NCI-H226 (cell line): ENCODE measurements at regions not wholly inside any gene's neighbourhood (a gene's known extent, or its start where the extent isn't known, plus 50 kb on each side); places are given as distances from the start of the nearest gene placed in this dataset.
"Not testable (repeated sequence)": the region's sequence is repeated elsewhere in the genome, so short reads cannot be mapped to it uniquely, and the experiment has no call there.

Experiments
- DNase-seq: peaks from one replicate; pipeline ENCODE4 v3.0.0-alpha.2; 2015

- DNase-seq, result no peak
Observed at GRCh38 chr13:69264362-69265334, 843.0 kb upstream of the ATXN8OS start.

DNA sequence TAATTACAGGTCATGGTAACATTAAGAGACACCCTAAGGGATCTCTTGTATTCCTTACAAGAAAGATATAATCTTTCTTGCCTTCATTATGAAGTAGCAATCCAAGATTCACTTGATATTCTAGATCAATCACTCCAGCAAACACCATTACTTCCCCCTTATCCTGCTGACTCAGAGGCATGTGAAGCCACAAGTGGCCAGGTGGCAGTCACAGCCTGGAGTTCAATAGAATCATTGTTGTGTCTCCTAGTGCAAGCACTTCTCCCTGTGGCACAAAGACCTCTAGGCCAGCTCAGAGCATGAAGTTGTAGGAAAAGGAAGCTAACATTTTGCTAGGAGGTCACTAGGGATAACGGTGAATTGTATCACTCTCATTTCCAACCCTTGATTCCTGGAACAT is 864.3 kb upstream of the ATXN8OS start:
- DNase-seq, result no peak

GRCh38 chr13:69234171-69234570 is 873.5 kb upstream of the ATXN8OS start:
- DNase-seq, result no peak

GRCh38 chr13:69226427-69226826 is 881.2 kb upstream of the ATXN8OS start:
- no peak for DNase-seq

DNA sequence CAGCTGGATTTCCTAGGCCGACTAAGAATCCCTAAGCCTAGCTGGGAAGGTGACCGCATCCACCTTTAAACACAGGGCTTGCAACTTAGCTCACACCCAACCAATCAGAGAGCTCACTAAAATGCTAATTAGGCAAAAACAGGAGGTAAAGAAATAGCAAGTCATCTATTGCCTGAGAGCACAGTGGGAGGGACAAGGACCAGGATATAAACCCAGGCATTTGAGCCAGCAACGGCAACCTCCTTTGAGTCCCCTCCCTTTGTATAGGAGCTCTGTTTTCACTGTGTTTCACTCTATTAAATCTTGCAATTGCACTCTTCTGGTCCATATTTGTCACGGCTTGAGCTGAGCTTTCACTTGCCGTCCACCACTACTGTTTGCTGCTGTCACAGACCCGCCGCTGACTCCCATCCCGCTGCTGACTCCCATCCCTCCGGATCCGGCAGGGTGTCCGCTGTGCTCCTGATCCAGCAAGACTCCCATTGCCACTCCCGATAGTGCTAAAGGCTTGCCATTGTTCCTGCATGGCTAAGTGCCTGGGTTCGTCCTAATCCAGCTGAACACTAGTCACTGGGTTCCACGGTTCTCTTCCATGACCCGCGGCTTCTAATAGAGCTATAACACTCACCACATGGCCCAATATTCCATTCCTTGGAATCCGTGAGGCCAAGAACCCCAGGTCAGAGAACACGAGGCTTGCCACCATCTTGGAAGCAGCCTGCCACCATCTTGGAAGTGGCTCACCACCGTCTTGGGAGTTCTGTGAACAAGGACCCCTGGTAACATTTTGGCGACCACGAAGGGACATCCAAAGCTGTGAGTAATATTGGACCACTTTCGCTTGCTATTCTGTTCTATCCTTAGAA is 885.8 kb upstream of the ATXN8OS start:
- not testable (repeated sequence) for DNase-seq

DNA sequence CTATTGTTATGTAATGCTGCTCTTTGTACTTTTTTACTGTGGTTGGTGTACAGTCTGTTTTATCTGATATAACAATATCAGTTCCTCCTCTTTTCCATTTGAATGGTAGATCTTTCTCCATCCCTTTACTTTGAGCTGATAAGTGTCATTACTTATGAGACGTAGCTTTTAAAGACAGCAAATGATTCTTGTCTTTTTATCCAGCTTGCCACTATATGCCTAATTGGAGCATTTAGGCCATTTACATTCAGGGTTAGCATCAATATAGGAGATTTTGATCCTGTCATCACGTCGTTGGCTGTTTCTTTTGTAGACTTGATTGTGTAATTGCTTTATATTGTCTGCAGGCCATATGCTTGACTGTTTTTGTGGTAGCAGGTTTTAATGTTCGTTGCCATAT is 894.2 kb upstream of the ATXN8OS start:
- DNase-seq, result no peak

DNA sequence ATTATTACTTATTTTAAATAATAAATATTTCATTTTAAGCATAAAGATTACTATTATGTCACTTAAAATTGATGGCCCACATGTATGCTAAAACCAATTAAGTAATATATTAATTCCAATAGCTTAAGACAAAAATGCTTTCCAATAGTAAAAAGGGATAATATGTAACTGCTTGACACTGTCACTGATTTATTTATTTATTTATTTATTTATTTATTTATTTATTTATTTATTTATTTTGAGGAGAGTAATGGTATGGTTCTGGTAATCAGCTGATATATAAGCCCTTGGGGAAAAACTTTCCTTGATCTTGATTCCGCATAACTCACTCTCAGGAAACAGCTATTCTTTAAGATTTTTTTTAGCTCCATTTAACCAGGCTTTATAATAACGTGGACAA is 903.0 kb upstream of the ATXN8OS start:
- DNase-seq, result no peak

DNA sequence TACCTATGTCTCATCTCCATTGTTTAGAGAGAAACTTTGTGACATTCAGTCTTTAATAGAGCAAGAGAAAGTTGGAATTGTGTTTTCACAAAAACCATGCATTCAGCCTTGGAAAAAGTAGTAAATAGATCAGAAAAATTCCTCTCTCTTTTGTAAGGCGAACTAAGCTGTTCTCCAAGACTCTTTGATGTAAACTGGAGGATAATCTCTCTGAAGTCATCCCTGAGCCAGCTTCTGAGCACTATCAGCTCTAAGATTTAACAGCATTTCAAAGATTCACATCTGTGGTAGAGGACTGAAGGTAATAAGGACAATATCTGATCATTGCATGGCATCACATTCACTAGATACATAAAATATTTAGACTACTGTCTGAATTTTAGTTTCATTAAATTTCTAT is 904.6 kb upstream of the ATXN8OS start:
- DNase-seq, result no peak

GRCh38 chr13:69199664-69200063 is 908.0 kb upstream of the ATXN8OS start:
- no peak for DNase-seq

GRCh38 chr13:69198706-69199105 is 908.9 kb upstream of the ATXN8OS start:
- no peak for DNase-seq

DNA sequence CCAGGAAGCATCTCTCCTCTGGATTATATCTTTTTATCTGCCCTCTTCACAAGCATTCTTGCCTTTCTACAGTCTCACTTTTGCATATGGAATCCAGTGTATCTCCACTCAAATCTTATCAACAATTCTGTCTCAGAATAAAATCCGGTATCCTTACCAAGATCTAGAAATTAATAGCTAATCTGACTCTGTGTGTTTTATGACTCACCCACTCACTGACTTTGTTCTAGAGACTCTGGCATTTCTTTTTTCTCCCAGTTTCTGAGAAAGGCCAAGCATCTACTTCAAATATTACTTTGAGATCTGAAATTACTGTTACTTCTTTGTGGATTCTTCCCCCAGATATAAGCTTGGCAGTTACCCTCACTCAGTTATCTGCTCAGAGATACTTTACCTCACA is 913.5 kb upstream of the ATXN8OS start:
- DNase-seq, result no peak

DNA sequence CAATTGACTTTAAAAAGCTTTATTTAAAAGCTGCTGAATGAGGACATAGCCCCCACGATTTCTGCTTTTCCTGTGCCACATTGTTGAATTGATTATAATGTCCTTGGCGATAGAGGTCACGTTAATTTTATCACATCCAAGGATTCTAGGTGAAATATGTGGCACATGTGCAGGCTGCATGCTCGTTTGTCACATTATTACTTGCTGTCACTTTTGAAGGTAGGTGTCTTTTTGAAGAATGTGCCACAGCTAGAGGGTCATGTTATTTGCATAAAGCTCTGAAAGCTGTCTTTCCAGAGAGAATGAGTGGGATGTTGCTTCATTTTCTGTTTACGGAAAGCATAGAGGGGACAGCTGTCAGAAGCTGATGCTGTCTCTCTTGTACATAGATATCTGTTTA is 927.6 kb upstream of the ATXN8OS start:
- DNase-seq, result no peak

GRCh38 chr13:69178000-69178399 is 929.6 kb upstream of the ATXN8OS start:
- DNase-seq, result no peak

DNA sequence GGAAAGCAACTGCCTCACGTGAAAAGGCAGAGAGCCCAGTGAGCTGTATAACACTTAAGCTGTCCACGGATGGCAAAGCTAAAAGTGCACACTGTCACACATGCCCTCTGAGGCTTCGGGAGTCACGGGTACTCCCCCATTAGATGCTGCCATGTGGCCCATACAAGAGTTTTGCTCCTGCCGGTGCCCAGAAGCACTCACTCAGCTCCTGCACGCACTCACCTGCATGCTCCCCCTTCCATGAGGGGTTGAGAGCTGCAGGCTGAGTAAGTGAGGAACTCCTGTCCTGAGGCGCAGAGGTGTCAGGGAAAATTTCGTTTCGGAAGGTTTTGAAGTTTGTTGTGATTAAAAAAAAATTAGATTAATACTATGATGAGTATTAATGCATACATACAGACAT is 939.2 kb upstream of the ATXN8OS start:
- no peak for DNase-seq

GRCh38 chr13:69155136-69155535 is 952.5 kb upstream of the ATXN8OS start:
- DNase-seq, result no peak

DNA sequence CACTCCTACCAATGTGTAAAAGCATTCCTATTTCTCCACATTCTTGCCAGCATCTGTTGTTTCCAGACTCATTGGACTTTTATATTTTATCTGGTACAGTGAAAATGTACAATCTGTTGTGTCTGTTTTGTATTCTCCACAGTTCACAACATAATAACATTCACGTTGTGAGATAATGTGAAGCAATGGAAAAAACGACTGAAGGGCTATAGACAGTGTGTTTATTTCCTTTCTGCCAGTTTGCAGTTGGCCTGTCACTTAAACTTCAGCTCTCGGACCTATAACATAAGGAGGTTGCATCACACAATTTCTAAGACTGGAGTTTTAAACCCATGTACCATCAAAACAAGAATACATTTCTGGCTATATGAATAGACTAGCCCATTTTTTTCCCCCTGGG is 965.5 kb upstream of the ATXN8OS start:
- no peak for DNase-seq

GRCh38 chr13:69124996-69125395 is 982.6 kb upstream of the ATXN8OS start:
- no peak for DNase-seq

GRCh38 chr13:69109891-69110525 is 997.6 kb upstream of the ATXN8OS start:
- no peak for DNase-seq

DNA sequence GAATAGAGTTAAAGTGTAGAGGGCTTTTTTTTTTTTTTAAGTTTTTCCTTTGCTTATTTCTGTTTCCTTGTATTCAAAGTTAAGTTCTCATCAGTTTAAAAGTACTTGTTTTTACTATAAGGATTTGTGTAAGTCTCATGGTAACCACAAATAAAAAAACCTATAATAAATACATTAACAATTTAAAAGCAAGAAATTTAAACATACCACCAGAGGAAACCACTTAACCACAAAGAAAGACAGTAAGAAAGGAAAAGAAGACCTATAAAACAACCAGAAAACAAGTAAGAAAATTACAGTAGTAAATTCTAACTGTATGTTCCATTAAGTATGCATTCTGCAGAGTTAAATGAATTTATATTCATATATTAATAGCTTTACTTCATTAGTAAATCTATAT is 999.1 kb upstream of the ATXN8OS start:
- no peak for DNase-seq

- no peak for DNase-seq
Observed at GRCh38 chr13:69107436-69107835, 1000.2 kb upstream of the ATXN8OS start.

- no peak for DNase-seq
Observed at GRCh38 chr13:69101841-69102240, 1005.8 kb upstream of the ATXN8OS start.

DNA sequence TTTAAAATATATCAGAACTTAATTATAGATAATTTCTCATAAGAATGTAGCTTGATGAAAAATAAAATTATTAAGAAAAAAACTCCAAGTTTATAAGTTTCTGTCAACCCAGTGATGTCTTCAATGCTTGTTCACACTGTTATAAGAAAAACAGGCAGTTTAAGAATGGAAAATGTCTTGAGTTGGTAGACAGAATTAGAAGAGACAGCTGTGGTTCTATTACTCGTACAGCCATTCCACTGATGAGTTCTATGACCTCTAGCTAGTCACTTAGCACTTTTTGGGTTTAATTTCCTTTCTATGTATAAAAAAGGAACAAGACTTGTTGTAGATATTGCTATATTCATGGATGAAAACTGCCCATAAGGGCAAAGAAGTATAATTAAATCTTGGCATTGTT is 1013.1 kb upstream of the ATXN8OS start:
- no peak for DNase-seq

DNA sequence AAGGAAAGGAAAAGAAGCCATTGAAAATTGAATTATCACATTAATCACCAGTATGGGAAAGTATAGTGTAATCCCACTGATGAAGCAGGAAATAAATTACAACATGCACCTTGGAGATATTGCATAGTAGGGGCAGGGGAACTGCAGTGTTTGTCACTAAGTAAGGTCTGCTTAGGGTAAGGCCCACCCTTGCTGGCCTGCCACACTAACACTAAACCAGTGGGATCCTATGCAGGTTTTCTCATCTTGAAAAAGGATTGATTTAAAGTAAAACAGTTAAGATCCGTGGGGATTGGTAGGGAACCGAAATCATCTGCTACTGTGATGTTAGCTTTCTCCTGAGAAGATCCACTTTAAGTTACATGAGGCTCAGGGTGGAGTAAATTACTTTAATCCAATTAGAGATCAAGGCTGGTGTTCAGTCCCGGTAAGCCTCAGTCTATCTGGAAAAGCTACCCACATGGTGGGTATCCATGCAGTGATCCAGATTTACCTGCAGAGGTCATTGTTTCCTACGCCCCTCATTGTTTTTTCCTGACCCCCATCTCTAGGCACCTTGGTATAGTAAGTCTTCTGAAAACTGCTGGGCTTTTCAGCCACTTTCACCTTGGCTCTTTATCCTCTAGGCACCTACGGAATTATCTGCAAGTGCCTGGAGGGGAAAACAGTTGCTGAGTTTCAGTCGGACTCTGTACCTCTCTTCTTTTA is 1014.9 kb upstream of the ATXN8OS start:
- no peak for DNase-seq
